Testis (tissue), 2 donors: ENCODE measurements at regions not wholly inside any gene's neighbourhood (a gene's known extent, or its start where the extent isn't known, plus 50 kb on each side); places are given as distances from the start of the nearest gene placed in this dataset.

Experiments used
- DNase-seq: peaks from one replicate; pipeline ENCODE4 v3.0.0-alpha.2; 2019
- H3K27ac ChIP-seq, 2 donors: fragments of 200-600 bp; sonication (generic); one replicate each; pipeline ENCODE4 v1.5.1; 2019
- H3K27me3 ChIP-seq: fragments of 200-600 bp; sonication (generic); one replicate; pipeline ENCODE4 v1.5.1; 2019
- H3K36me3 ChIP-seq: fragments of 200-600 bp; sonication (generic); one replicate; pipeline ENCODE4 v1.5.1; 2017; ENCODE audit warnings: low read depth; ENCODE audit errors: missing control alignments
- H3K4me1 ChIP-seq: fragments of 200-600 bp; sonication (generic); one replicate; pipeline ENCODE4 v1.5.1; 2019
- H3K4me3 ChIP-seq, 2 donors: fragments of 200-600 bp; sonication (generic); one replicate each; pipeline ENCODE4 v1.5.1; 2017 to 2019
- H3K9me3 ChIP-seq: fragments of 200-600 bp; sonication (generic); one replicate; pipeline ENCODE4 v1.5.1; 2017
- POLR2A ChIP-seq: fragments of 450-650 bp; IDR thresholded peaks from one replicate; pipeline ENCODE4 v1.6.1; 2017; ENCODE audit warnings: antibody characterized with exemption, mild to moderate bottlenecking, moderate library complexity
- WGBS, 2 donors: methylation state at CpG; one replicate each; pipeline ENCODE4 v1.1.5; 2018; 5-methylcytosine and 5-hydroxymethylcytosine counted together
- intact Hi-C: fragments of 100-400 bp; cut with DNase I; formaldehyde crosslinking; loops from one replicate; pipeline ENCODE4 v1.15.1; 2023; ENCODE audit warnings: low total_unique reads
- small RNA-seq, 2 donors: library from RNA; depleted of rRNA; stranded (forward); fragments of <200 nt; gene quantifications; one replicate each; pipeline ENCODE3, GENCODE V24; 2016
- TF ChIP-seq, protein P1 (sequence below), 3 experiments: fragments of 450-650 bp in 2 of 3; fragments of 200-600 bp in 1 of 3; sonication (generic) in 1 of 3; IDR thresholded peaks; one replicate each; pipeline ENCODE4 v1.5.1; 2016 to 2019; ENCODE audit warnings: antibody characterized with exemption in 3 of 3, mild to moderate bottlenecking in 2 of 3, moderate library complexity in 1 of 3

GRCh38 chr17:31593806-31594205 is 202.3 kb downstream of the RAB11FIP4 start:
- H3K4me3 ChIP-seq, result no peak overlapping the region
- TF ChIP-seq POLR2A, result no peak
- TF ChIP-seq, protein P1, sequence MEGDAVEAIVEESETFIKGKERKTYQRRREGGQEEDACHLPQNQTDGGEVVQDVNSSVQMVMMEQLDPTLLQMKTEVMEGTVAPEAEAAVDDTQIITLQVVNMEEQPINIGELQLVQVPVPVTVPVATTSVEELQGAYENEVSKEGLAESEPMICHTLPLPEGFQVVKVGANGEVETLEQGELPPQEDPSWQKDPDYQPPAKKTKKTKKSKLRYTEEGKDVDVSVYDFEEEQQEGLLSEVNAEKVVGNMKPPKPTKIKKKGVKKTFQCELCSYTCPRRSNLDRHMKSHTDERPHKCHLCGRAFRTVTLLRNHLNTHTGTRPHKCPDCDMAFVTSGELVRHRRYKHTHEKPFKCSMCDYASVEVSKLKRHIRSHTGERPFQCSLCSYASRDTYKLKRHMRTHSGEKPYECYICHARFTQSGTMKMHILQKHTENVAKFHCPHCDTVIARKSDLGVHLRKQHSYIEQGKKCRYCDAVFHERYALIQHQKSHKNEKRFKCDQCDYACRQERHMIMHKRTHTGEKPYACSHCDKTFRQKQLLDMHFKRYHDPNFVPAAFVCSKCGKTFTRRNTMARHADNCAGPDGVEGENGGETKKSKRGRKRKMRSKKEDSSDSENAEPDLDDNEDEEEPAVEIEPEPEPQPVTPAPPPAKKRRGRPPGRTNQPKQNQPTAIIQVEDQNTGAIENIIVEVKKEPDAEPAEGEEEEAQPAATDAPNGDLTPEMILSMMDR (IDR thresholded peaks at IDR 0.05), result no peak
- H3K4me1 ChIP-seq, result no peaks in the 10 kb centered on the region
- intact Hi-C loops, result no loop called here
- no peaks in the 10 kb centered on the region for H3K9me3 ChIP-seq
- DNase-seq, result no peak
- WGBS, 2 donors, result 90 to 97% methylated on average over 6 to 7 of the region's 7 CpGs
- no peaks in the 10 kb centered on the region for H3K27me3 ChIP-seq
- H3K36me3 ChIP-seq, result no peaks in the 10 kb centered on the region
- no peak overlapping the region for H3K27ac ChIP-seq

- intact Hi-C loops, result no loop called here
- WGBS, 2 donors, result 100% methylated on average over 2 of the region's 2 CpGs
- Histone ChIP-seq H3K27ac (no peak overlapping the region), H3K4me1 (no peaks in the 10 kb centered on the region), H3K36me3 (no peaks in the 10 kb centered on the region), H3K4me3 (no peak overlapping the region), H3K9me3 (no peaks in the 10 kb centered on the region), H3K27me3 (no peaks in the 10 kb centered on the region)
- no peak for DNase-seq
- TF ChIP-seq, protein P1 (IDR thresholded peaks at IDR 0.05), result no peak
Measured at GRCh38 chr17:31591924-31592323, 200.4 kb downstream of the RAB11FIP4 start.

- no peaks in the 10 kb centered on the region for H3K36me3 ChIP-seq
- H3K4me1 ChIP-seq, result no peaks in the 10 kb centered on the region
- DNase-seq, result no peak
- intact Hi-C loops, result no loop called here
- 84 to 89% methylated on average over 4 of the region's 4 CpGs for WGBS, 2 donors
- no peak overlapping the region for H3K4me3 ChIP-seq
- no peaks in the 10 kb centered on the region for H3K9me3 ChIP-seq
- TF ChIP-seq, protein P1 (IDR thresholded peaks at IDR 0.05), result no peak
- no peak for TF ChIP-seq POLR2A
- H3K27ac ChIP-seq, result no peak overlapping the region
- no peaks in the 10 kb centered on the region for H3K27me3 ChIP-seq
Measured at GRCh38 chr17:31588512-31588911, 197.0 kb downstream of the RAB11FIP4 start.

DNA sequence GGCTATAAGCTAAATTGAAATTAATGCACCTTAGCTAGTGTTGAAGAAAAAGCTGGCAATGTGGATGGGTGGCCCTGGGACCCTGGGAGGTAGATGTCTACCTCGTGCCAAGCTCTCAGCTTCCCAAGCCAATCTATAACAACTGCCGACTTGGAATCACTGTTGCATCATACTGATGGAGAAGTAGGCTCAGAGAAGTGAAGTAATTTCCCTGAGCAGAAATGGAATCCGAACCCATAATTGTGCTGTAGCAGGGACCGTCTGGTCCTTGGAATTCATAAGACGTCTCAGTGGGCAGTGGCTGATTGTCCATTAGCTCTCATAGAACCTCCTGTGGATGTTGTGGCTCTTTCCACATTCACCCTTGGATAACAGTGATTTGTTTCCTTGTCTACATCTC is 196.6 kb downstream of the RAB11FIP4 start:
- no peaks in the 10 kb centered on the region for H3K9me3 ChIP-seq
- no peaks in the 10 kb centered on the region for H3K27me3 ChIP-seq
- TF ChIP-seq POLR2A, result no peak
- TF ChIP-seq, protein P1 (IDR thresholded peaks at IDR 0.05), result no peak
- no peak overlapping the region for H3K27ac ChIP-seq
- intact Hi-C loops, result no loop called here
- 92 to 94% methylated on average over 5 of the region's 5 CpGs for WGBS, 2 donors
- H3K4me3 ChIP-seq, result no peak overlapping the region
- no peak for DNase-seq
- no peaks in the 10 kb centered on the region for H3K4me1 ChIP-seq
- no peaks in the 10 kb centered on the region for H3K36me3 ChIP-seq

Small RNA genes lying in the stretch of these regions (small RNA-seq; reads per million reads assigned to genes)
- gene AC007923.3, result 0 reads per million in 2 donors
- 0 reads per million in 2 donors for gene RNU6-1134P
